ENCODE measurements at regions not wholly inside any gene's neighbourhood (a gene's known extent, or its start where the extent isn't known, plus 50 kb on each side); places are given as distances from the start of the nearest gene placed in this dataset.

DNA sequence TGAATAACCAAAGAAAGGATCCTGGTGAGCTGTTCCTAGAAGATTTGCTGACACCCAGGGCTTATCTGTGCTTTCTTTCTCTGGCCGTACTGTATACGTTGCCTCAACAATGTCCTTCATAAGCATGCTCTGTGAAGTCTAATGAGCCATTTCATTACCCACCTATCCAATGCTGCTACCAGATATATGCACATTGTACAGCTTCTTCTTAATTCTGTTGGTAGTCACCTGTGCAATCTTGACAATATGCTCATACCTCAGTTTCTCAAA is 731.8 kb upstream of the NCAM2 start:
- TF ChIP-seq, protein P1, sequence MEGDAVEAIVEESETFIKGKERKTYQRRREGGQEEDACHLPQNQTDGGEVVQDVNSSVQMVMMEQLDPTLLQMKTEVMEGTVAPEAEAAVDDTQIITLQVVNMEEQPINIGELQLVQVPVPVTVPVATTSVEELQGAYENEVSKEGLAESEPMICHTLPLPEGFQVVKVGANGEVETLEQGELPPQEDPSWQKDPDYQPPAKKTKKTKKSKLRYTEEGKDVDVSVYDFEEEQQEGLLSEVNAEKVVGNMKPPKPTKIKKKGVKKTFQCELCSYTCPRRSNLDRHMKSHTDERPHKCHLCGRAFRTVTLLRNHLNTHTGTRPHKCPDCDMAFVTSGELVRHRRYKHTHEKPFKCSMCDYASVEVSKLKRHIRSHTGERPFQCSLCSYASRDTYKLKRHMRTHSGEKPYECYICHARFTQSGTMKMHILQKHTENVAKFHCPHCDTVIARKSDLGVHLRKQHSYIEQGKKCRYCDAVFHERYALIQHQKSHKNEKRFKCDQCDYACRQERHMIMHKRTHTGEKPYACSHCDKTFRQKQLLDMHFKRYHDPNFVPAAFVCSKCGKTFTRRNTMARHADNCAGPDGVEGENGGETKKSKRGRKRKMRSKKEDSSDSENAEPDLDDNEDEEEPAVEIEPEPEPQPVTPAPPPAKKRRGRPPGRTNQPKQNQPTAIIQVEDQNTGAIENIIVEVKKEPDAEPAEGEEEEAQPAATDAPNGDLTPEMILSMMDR (IDR thresholded peaks at IDR 0.05; ENCODE audit: control insufficient read depth, insufficient read depth, low read depth, low read length, missing control alignments), result no peak
- DNase-seq (ENCODE audit: low read depth), result no peak
- no peak overlapping the region for H3K4me3 ChIP-seq (ENCODE audit: control insufficient read depth, low read depth, low read length)

DNA sequence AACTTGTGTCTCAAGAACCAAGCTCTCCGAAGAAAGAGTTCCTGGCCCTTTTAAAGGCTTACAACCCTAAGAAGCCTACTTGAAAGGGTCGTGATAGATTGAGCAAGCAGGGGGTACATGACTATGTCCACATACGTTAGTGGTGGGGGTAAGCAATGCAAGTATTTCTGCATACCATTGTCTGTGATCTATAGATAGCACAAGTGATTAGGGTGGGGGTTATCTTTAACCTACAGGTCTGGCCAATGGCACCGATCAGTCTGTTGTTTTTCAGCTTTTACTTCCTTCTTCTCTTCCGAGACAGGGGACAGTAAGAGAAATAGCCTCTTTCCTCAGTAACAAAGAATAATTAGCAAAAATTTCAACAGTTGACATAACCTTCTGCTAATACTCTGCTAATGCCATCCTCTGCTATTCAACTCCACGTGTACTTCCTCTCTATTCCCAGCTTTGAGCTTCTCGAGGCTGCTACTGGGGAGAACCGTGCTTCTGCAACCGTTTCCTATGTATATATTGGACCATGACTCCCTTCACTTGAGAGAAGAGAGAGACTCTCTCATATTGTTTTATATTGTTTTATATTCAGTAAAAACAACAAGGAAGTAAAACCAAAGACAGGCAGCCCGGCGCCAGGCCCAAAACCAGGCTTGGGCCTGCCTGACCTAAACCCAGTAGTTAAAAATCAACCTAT is 727.7 kb upstream of the NCAM2 start:
- DNase-seq (ENCODE audit: low read depth), result no peak
- TF ChIP-seq, protein P1 (IDR thresholded peaks at IDR 0.05; ENCODE audit: control insufficient read depth, insufficient read depth, low read depth, low read length, missing control alignments), result no peak
- no peak overlapping the region for H3K4me3 ChIP-seq (ENCODE audit: control insufficient read depth, low read depth, low read length)

DNA sequence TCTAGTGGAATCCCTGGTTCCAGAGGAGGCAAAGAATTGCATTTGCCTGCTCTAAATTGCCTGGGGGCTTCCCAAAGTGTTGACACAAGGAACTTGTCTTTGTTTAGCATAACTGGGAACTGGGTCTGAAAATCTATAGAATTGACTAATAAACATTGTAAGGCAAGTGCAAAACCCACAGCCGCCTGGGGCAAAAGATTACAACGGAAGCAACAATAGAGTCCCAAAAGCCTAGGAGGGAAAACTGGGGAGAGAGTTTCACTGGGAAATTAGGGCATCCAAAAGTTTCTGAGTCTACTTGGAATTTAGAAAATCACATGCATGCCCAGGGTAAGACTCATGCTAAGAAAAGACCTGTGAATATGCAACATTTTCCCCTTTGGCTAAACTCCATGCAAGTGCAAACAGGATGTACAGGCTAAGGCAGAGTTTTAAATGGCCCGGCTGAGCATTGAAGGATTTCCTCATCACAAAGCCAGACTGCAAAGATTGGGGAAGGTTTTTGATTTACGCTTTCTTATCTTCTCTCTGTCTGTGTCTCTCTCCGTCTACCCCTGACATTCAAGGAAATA is 725.3 kb upstream of the NCAM2 start:
- H3K4me3 ChIP-seq (ENCODE audit: control insufficient read depth, low read depth, low read length), result no peak overlapping the region
- TF ChIP-seq, protein P1 (IDR thresholded peaks at IDR 0.05; ENCODE audit: control insufficient read depth, insufficient read depth, low read depth, low read length, missing control alignments), result no peak
- no peak for DNase-seq (ENCODE audit: low read depth)

DNA sequence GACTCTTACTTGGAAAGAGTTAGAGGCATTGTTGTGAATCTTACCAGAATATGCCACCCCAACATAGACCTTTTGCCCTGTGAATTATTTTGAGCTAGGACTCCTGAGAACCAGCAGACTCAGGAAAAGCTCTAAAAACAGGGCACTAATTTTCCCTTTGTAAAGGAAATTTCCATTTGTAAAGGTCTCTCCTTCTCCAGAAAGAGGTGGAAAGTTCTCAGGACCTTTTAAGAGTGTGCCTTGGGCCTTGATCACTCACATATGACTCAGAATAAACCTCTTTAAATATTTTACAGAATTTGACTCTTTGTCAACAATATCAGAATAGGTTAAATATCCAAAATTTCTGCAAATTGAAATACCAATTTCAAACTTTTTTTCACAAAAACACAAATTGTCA is 721.8 kb upstream of the NCAM2 start:
- TF ChIP-seq, protein P1 (IDR thresholded peaks at IDR 0.05; ENCODE audit: control insufficient read depth, insufficient read depth, low read depth, low read length, missing control alignments), result no peak
- no peak overlapping the region for H3K4me3 ChIP-seq (ENCODE audit: control insufficient read depth, low read depth, low read length)
- DNase-seq (ENCODE audit: low read depth), result no peak

DNA sequence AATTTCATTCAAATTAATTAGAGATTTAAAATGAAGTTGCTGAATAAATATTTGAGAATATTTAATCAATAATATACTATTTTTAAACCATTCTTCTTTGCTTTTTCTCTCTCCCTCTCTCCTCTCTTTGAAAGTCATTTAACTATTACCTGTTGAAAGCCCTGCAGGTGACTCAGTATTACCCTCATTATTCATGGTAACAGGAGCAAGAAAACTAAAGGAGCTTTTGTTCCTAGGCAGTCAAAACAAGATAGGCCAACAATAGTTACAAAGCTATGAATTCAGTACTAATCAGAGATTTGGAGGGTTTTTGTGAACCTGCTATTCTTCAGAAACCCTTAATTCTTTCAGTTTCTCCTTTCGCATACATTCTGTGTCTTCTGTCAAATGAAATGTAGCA is 721.3 kb upstream of the NCAM2 start:
- TF ChIP-seq, protein P1 (IDR thresholded peaks at IDR 0.05; ENCODE audit: control insufficient read depth, insufficient read depth, low read depth, low read length, missing control alignments), result no peak
- no peak overlapping the region for H3K4me3 ChIP-seq (ENCODE audit: control insufficient read depth, low read depth, low read length)
- no peak for DNase-seq (ENCODE audit: low read depth)

DNA sequence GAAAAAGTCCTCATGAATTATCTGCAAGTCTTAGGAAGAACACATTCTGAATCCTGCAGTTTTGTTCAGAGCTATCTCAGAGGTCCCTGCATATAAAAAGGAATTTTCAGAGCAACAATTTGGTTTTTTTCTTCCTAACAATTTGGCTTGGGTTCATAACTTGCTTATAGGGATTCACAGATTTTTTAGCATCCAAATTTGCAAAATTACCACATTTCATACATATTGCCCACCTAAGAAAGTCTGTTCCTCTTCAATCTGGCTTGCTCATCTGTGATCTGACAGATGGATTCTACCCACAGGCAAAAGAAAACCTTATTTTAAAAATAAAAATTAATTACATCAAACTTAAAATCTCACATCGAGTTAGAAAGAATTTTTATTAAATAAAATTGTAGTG is 714.4 kb upstream of the NCAM2 start:
- TF ChIP-seq, protein P1 (IDR thresholded peaks at IDR 0.05; ENCODE audit: control insufficient read depth, insufficient read depth, low read depth, low read length, missing control alignments), result no peak
- DNase-seq (ENCODE audit: low read depth), result no peak
- no peak overlapping the region for H3K4me3 ChIP-seq (ENCODE audit: control insufficient read depth, low read depth, low read length)
